ENCODE measurements at regions not wholly inside any gene's neighbourhood (a gene's known extent, or its start where the extent isn't known, plus 50 kb on each side); places are given as distances from the start of the nearest gene placed in this dataset.

- no peaks in the 10 kb centered on the region for H3K27me3 ChIP-seq (ENCODE audit: control insufficient read depth in 2 of 2, insufficient read depth in 1 of 2, low read length in 1 of 2)
- H3K36me3 ChIP-seq (ENCODE audit: control insufficient read depth in 2 of 2, insufficient read depth in 2 of 2, low read length in 1 of 2), result no peaks in the 10 kb centered on the region
- no peaks in the 10 kb centered on the region for H3K4me1 ChIP-seq (ENCODE audit: control insufficient read depth in 2 of 2, insufficient read depth in 2 of 2, low read length in 2 of 2)
- H3K27ac ChIP-seq (ENCODE audit: low read depth in 1 of 2, low read length in 1 of 2), result no peak overlapping the region
- H3K4me3 ChIP-seq (ENCODE audit: low read length in 2 of 2), result no peak overlapping the region
- H3K9me3 ChIP-seq (ENCODE audit: control insufficient read depth in 2 of 2, insufficient read depth in 1 of 2, low read length in 1 of 2), result peaks cover 0 to 4% of the 10 kb centered on the region in 2 donors
- DNase-seq (ENCODE audit: low read depth in 6 of 9, low spot score in 9 of 9), result no peak
- 70% methylated on average over 6 of the region's 6 CpGs for WGBS
Measured at GRCh38 chr4:186876961-186877626, 153.4 kb upstream of the FAT1 start.

DNA sequence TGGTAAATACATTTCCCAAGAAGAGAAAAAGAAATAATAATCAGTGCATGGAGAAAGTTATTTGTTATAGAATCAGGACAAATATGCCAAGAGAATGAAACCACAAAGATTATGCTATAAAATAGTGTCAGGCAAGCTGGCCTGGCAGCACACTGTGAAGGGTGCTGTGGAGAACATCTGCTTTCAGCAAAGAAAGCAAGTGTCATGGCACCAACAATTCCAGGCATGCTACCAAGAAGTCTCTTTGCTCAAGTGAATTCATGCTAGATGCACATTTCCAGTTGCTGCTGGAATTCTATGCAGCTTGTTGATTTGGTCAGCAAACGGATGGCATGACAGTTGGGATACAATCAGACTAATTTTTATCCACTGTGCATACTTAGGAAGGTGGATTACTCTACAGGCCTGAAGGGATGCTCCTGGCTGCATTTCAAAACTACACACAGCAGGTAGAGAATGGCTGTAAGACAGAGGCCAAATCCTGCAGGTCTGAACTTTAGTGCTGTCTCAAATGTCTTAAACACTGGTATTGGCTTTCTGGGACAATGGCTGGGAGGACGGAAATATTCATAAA is 154.6 kb upstream of the FAT1 start:
- WGBS, result 89% methylated on average over 2 of the region's 2 CpGs

DNA sequence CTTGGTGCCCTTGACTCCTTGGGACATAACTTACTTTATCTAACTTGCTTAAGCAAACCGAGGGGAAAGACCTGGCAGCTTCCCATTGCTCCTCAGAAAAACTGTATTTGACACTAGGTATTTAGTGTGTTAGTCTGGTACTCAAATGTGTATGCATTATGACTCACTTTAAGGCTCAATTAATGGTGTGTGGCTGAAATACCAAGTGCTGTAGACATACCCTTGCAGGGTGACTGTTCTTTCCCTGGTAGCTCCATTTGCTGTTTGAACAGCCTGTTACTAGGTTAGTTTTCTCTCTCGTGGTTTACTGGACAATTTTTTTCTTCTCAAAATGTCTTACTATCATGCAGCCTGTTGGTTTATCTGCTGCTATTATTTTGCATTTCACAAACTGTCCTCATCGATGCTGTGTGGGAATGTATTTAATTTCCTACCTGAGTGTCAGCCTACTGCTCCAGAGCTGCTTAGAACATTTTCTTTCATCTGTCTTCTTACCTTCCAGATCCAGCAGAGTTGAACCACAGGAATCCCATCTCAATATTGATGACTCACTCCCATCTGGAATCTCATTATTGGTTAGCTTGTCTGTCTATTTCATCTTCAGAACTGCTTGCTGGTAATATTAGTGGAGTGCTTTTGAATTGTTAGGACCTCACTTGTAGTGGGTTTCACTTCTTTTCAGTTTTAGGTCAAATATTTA is 158.0 kb upstream of the FAT1 start:
- Histone ChIP-seq H3K36me3 (ENCODE audit: control insufficient read depth in 2 of 2, insufficient read depth in 2 of 2, low read length in 1 of 2) (no peaks in the 10 kb centered on the region), H3K27me3 (ENCODE audit: control insufficient read depth in 2 of 2, insufficient read depth in 1 of 2, low read length in 1 of 2) (no peaks in the 10 kb centered on the region), H3K27ac (ENCODE audit: low read depth in 1 of 2, low read length in 1 of 2) (no peak overlapping the region), H3K4me3 (ENCODE audit: low read length in 2 of 2) (no peak overlapping the region), H3K4me1 (ENCODE audit: control insufficient read depth in 2 of 2, insufficient read depth in 2 of 2, low read length in 2 of 2) (no peaks in the 10 kb centered on the region), H3K9me3 (ENCODE audit: control insufficient read depth in 2 of 2, insufficient read depth in 1 of 2, low read length in 1 of 2) (peaks cover 1 to 8% of the 10 kb centered on the region in 2 donors)
- DNase-seq (ENCODE audit: low read depth in 6 of 9, low spot score in 9 of 9), result no peak
- WGBS, result 83% methylated on average over 3 of the region's 3 CpGs

More for the DNA sequence above, 154.6 kb upstream of the FAT1 start:
- H3K27ac ChIP-seq (ENCODE audit: low read depth in 1 of 2, low read length in 1 of 2), result no peak overlapping the region
- no peaks in the 10 kb centered on the region for H3K36me3 ChIP-seq (ENCODE audit: control insufficient read depth in 2 of 2, insufficient read depth in 2 of 2, low read length in 1 of 2)
- H3K4me3 ChIP-seq (ENCODE audit: low read length in 2 of 2), result no peak overlapping the region
- no peaks in the 10 kb centered on the region for H3K4me1 ChIP-seq (ENCODE audit: control insufficient read depth in 2 of 2, insufficient read depth in 2 of 2, low read length in 2 of 2)
- H3K9me3 ChIP-seq (ENCODE audit: control insufficient read depth in 2 of 2, insufficient read depth in 1 of 2, low read length in 1 of 2), result peaks cover 0 to 4% of the 10 kb centered on the region in 2 donors
- DNase-seq (ENCODE audit: low read depth in 6 of 9, low spot score in 9 of 9), result no peak
- H3K27me3 ChIP-seq (ENCODE audit: control insufficient read depth in 2 of 2, insufficient read depth in 1 of 2, low read length in 1 of 2), result no peaks in the 10 kb centered on the region

DNA sequence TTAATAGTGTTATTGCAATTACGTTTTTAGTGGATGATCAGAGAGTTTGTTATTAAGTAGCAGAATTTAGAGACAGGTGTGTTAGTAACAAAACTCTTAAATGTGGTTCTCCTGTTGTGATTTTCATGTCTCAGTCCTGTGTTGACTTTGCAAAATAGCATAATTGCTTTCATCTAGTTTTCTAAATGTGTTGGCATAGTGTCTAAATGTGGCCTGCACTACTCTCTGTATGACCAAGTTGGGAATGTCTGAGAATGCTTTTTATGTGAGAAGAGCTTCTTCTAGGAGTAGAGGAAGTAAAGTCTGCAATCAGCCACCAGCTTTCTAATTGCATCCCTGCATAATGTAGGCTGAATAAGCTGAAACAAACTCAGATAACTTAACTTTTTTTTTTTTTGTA is 158.6 kb upstream of the FAT1 start:
- WGBS, result 84% methylated on average over 1 of the region's 1 CpG
- no peaks in the 10 kb centered on the region for H3K27me3 ChIP-seq (ENCODE audit: control insufficient read depth in 2 of 2, insufficient read depth in 1 of 2, low read length in 1 of 2)
- DNase-seq (ENCODE audit: low read depth in 6 of 9, low spot score in 9 of 9), result no peak
- peaks cover 1 to 8% of the 10 kb centered on the region in 2 donors for H3K9me3 ChIP-seq (ENCODE audit: control insufficient read depth in 2 of 2, insufficient read depth in 1 of 2, low read length in 1 of 2)
- H3K27ac ChIP-seq (ENCODE audit: low read depth in 1 of 2, low read length in 1 of 2), result no peak overlapping the region
- no peak overlapping the region for H3K4me3 ChIP-seq (ENCODE audit: low read length in 2 of 2)
- H3K4me1 ChIP-seq (ENCODE audit: control insufficient read depth in 2 of 2, insufficient read depth in 2 of 2, low read length in 2 of 2), result no peaks in the 10 kb centered on the region
- no peaks in the 10 kb centered on the region for H3K36me3 ChIP-seq (ENCODE audit: control insufficient read depth in 2 of 2, insufficient read depth in 2 of 2, low read length in 1 of 2)

- Histone ChIP-seq H3K4me1 (ENCODE audit: control insufficient read depth in 2 of 2, insufficient read depth in 2 of 2, low read length in 2 of 2) (no peaks in the 10 kb centered on the region), H3K36me3 (ENCODE audit: control insufficient read depth in 2 of 2, insufficient read depth in 2 of 2, low read length in 1 of 2) (no peaks in the 10 kb centered on the region), H3K4me3 (ENCODE audit: low read length in 2 of 2) (no peak overlapping the region), H3K9me3 (ENCODE audit: control insufficient read depth in 2 of 2, insufficient read depth in 1 of 2, low read length in 1 of 2) (peaks cover 1 to 20% of the 10 kb centered on the region in 2 donors), H3K27ac (ENCODE audit: low read depth in 1 of 2, low read length in 1 of 2) (no peak overlapping the region), H3K27me3 (ENCODE audit: control insufficient read depth in 2 of 2, insufficient read depth in 1 of 2, low read length in 1 of 2) (no peaks in the 10 kb centered on the region)
- 83% methylated on average over 6 of the region's 6 CpGs for WGBS
- DNase-seq (ENCODE audit: low read depth in 6 of 9, low spot score in 9 of 9), result no peak
Measured at GRCh38 chr4:186885289-186885688, 161.6 kb upstream of the FAT1 start.

GRCh38 chr4:186886759-186887158 is 163.1 kb upstream of the FAT1 start:
- H3K4me1 ChIP-seq (ENCODE audit: control insufficient read depth in 2 of 2, insufficient read depth in 2 of 2, low read length in 2 of 2), result no peaks in the 10 kb centered on the region
- no peak for DNase-seq (ENCODE audit: low read depth in 6 of 9, low spot score in 9 of 9)
- no peak overlapping the region for H3K27ac ChIP-seq (ENCODE audit: low read depth in 1 of 2, low read length in 1 of 2)
- peaks cover 1 to 22% of the 10 kb centered on the region in 2 donors for H3K9me3 ChIP-seq (ENCODE audit: control insufficient read depth in 2 of 2, insufficient read depth in 1 of 2, low read length in 1 of 2)
- H3K4me3 ChIP-seq (ENCODE audit: low read length in 2 of 2), result no peak overlapping the region
- H3K36me3 ChIP-seq (ENCODE audit: control insufficient read depth in 2 of 2, insufficient read depth in 2 of 2, low read length in 1 of 2), result no peaks in the 10 kb centered on the region
- WGBS, result 89% methylated on average over 2 of the region's 2 CpGs
- no peaks in the 10 kb centered on the region for H3K27me3 ChIP-seq (ENCODE audit: control insufficient read depth in 2 of 2, insufficient read depth in 1 of 2, low read length in 1 of 2)

DNA sequence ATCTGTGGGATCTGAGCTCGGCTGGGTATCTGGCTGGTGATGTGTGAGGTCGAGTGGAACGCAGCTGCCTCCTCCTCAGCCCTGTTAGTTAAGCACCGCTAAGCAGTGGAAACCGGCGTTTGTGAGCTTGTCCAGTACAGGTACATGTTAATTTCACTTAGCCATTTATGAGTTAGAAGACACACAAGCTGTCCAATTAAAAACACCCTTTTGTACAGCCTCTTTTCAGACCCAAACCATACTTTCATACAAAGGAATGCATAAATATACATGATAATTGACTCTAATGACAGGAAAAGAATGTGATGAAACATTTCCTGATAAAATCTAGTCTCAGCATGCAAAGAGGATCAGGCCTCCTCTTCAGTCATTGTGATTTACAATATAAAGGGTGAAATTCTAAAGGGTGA is 163.6 kb upstream of the FAT1 start:
- Histone ChIP-seq H3K27me3 (ENCODE audit: control insufficient read depth in 2 of 2, insufficient read depth in 1 of 2, low read length in 1 of 2) (no peaks in the 10 kb centered on the region), H3K36me3 (ENCODE audit: control insufficient read depth in 2 of 2, insufficient read depth in 2 of 2, low read length in 1 of 2) (no peaks in the 10 kb centered on the region), H3K9me3 (ENCODE audit: control insufficient read depth in 2 of 2, insufficient read depth in 1 of 2, low read length in 1 of 2) (peaks cover 1 to 22% of the 10 kb centered on the region in 2 donors), H3K4me1 (ENCODE audit: control insufficient read depth in 2 of 2, insufficient read depth in 2 of 2, low read length in 2 of 2) (no peaks in the 10 kb centered on the region), H3K27ac (ENCODE audit: low read depth in 1 of 2, low read length in 1 of 2) (no peak overlapping the region), H3K4me3 (ENCODE audit: low read length in 2 of 2) (no peak overlapping the region)
- no peak for DNase-seq (ENCODE audit: low read depth in 6 of 9, low spot score in 9 of 9)
- 86% methylated on average over 6 of the region's 6 CpGs for WGBS

DNA sequence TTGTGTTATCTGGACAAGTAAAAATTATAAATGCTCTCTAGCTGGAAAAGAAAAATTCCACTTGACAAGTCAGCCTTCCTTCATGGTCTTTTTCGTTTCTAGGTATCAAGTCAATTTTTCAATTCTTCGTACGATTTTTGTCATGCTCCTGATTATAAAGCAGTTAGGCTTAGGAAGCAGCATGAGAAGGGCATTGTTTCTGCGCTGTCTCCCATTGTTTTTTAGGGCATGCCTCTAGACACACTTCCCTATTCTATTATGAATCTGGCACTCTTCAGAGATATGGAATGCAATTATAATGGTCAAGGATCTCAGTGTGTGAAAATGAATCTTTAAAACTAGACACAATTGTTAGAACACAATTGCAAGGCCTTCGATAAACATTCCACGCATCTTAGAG is 164.1 kb upstream of the FAT1 start:
- no peak overlapping the region for H3K4me3 ChIP-seq (ENCODE audit: low read length in 2 of 2)
- peaks cover 1 to 22% of the 10 kb centered on the region in 2 donors for H3K9me3 ChIP-seq (ENCODE audit: control insufficient read depth in 2 of 2, insufficient read depth in 1 of 2, low read length in 1 of 2)
- H3K27me3 ChIP-seq (ENCODE audit: control insufficient read depth in 2 of 2, insufficient read depth in 1 of 2, low read length in 1 of 2), result no peaks in the 10 kb centered on the region
- WGBS, result 80% methylated on average over 6 of the region's 6 CpGs
- no peak overlapping the region for H3K27ac ChIP-seq (ENCODE audit: low read depth in 1 of 2, low read length in 1 of 2)
- DNase-seq (ENCODE audit: low read depth in 6 of 9, low spot score in 9 of 9), result no peak
- no peaks in the 10 kb centered on the region for H3K36me3 ChIP-seq (ENCODE audit: control insufficient read depth in 2 of 2, insufficient read depth in 2 of 2, low read length in 1 of 2)
- no peaks in the 10 kb centered on the region for H3K4me1 ChIP-seq (ENCODE audit: control insufficient read depth in 2 of 2, insufficient read depth in 2 of 2, low read length in 2 of 2)

GRCh38 chr4:186889876-186890643 is 166.4 kb upstream of the FAT1 start:
- H3K36me3 ChIP-seq (ENCODE audit: control insufficient read depth in 2 of 2, insufficient read depth in 2 of 2, low read length in 1 of 2), result no peaks in the 10 kb centered on the region
- H3K4me1 ChIP-seq (ENCODE audit: control insufficient read depth in 2 of 2, insufficient read depth in 2 of 2, low read length in 2 of 2), result no peaks in the 10 kb centered on the region
- no peak overlapping the region for H3K27ac ChIP-seq (ENCODE audit: low read depth in 1 of 2, low read length in 1 of 2)
- DNase-seq (ENCODE audit: low read depth in 6 of 9, low spot score in 9 of 9), result no peak
- 93% methylated on average over 46 of the region's 46 CpGs for WGBS
- H3K27me3 ChIP-seq (ENCODE audit: control insufficient read depth in 2 of 2, insufficient read depth in 1 of 2, low read length in 1 of 2), result no peaks in the 10 kb centered on the region
- H3K9me3 ChIP-seq (ENCODE audit: control insufficient read depth in 2 of 2, insufficient read depth in 1 of 2, low read length in 1 of 2), result peaks cover 2 to 34% of the 10 kb centered on the region in 2 donors
- no peak overlapping the region for H3K4me3 ChIP-seq (ENCODE audit: low read length in 2 of 2)

Data from thymus (tissue), 11 donors.